Sigmoid colon (tissue), 6 donors: ENCODE measurements at regions not wholly inside any gene's neighbourhood (a gene's known extent, or its start where the extent isn't known, plus 50 kb on each side); places are given as distances from the start of the nearest gene placed in this dataset.

Experiments used
- DNase-seq: peaks from one replicate; pipeline ENCODE4 v3.0.0-alpha.2; 2019
- H3K27ac ChIP-seq, 4 donors: fragments of 200-600 bp; sonication (generic); one replicate each; pipeline ENCODE4 v1.5.1; 2016 to 2019; ENCODE audit warnings: mild to moderate bottlenecking in 1 of 4
- H3K27me3 ChIP-seq, 3 donors: fragments of 200-600 bp; sonication (generic); one replicate each; pipeline ENCODE4 v1.5.1; 2019; ENCODE audit warnings: mild to moderate bottlenecking in 1 of 3
- H3K36me3 ChIP-seq, 4 donors: fragments of 200-600 bp; sonication (generic); one replicate each; pipeline ENCODE4 v1.5.1; 2016 to 2019
- H3K4me1 ChIP-seq, 4 donors: fragments of 200-600 bp; sonication (generic); one replicate each; pipeline ENCODE4 v1.5.1; 2017 to 2019
- H3K4me3 ChIP-seq, 4 donors: fragments of 200-600 bp; sonication (generic); one replicate each; pipeline ENCODE4 v1.5.1; 2017 to 2019; ENCODE audit warnings: mild to moderate bottlenecking in 2 of 4, moderate library complexity in 1 of 4
- H3K9me3 ChIP-seq, 4 donors: fragments of 200-600 bp in 3 of 4; sonication (generic) in 3 of 4; one replicate each; pipeline versions ENCODE4 v1.5.1 to v1.6.1; 2013 to 2019
- EP300 ChIP-seq, 4 donors: sonication (generic); formaldehyde crosslinking; IDR thresholded peaks; one replicate each; pipeline ENCODE4 v1.6.1; 2017; ENCODE audit warnings: antibody characterized with exemption in 4 of 4
- POLR2A ChIP-seq, 2 donors: fragments of 450-650 bp; IDR thresholded peaks; one replicate each; pipeline ENCODE4 v1.6.1; 2016; ENCODE audit warnings: antibody characterized with exemption in 2 of 2, mild to moderate bottlenecking in 2 of 2, moderate library complexity in 2 of 2
- POLR2AphosphoS5 ChIP-seq, 4 donors: sonication (generic); formaldehyde crosslinking; IDR thresholded peaks; one replicate each; pipeline ENCODE4 v1.6.1; 2017; ENCODE audit warnings: antibody characterized with exemption in 4 of 4
- WGBS, 2 donors: extraction: QIAGEN DNeasy Blood & Tissue Kit; methylation state at CpG; one replicate each; pipeline ENCODE4 v1.1.7; 2013; 5-methylcytosine and 5-hydroxymethylcytosine counted together
- intact Hi-C: fragments of 100-400 bp; cut with DNase I; formaldehyde crosslinking; loops from one replicate; pipeline ENCODE4 v1.15.1; 2023
- TF ChIP-seq, protein P1 (sequence below), 4 experiments: fragments of 450-650 bp in 3 of 4; fragments of 200-600 bp in 1 of 4; IDR thresholded peaks; one replicate each; pipeline ENCODE4 v1.5.1; 2016 to 2019; ENCODE audit warnings: antibody characterized with exemption in 4 of 4, mild to moderate bottlenecking in 3 of 4, moderate library complexity in 2 of 4
- donor health status: healthy with polysubstance abuse.
- donor health status: healthy.

DNA sequence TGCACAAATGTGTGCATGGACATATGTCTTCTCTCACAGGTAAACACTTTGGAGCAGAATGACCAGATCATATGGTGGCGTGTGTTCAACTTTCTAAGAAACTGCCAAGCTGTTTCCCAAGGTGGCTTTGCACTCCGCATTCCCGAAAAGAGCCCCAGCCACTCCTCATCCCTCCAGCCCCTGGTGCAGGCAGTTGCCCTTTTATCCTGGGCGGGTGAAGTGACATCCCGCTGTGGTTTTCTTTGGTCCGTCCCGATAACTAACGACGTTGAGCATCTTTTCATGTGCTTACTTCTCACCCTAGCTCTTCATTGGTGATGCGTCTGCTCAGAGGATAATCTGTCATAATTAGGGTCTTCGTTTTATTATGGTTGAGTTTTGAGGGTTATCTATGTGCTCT, 612.5 kb downstream of the MATN1 start:
- Histone ChIP-seq H3K27ac (no peak overlapping the region), H3K36me3 (no peaks in the 10 kb centered on the region), H3K27me3 (peaks cover 0 to 73% (median 0%) of the 10 kb centered on the region in 3 donors), H3K4me3 (no peak overlapping the region), H3K4me1 (no peaks in the 10 kb centered on the region), H3K9me3 (no peaks in the 10 kb centered on the region)
- intact Hi-C loops = loop anchor here (2.0 kb wide), 1 partner anchor 874 kb away; the partner anchor contains the start of gene PTPRU
- no peak for DNase-seq
- WGBS, 2 donors = 30 to 56% methylated on average over 11 of the region's 11 CpGs
- TF ChIP-seq POLR2A (IDR thresholded peaks at IDR 0.05) (no peak), POLR2AphosphoS5 (IDR thresholded peaks at IDR 0.05) (no peak), EP300 (IDR thresholded peaks at IDR 0.05) (no peak)
- TF ChIP-seq, protein P1, sequence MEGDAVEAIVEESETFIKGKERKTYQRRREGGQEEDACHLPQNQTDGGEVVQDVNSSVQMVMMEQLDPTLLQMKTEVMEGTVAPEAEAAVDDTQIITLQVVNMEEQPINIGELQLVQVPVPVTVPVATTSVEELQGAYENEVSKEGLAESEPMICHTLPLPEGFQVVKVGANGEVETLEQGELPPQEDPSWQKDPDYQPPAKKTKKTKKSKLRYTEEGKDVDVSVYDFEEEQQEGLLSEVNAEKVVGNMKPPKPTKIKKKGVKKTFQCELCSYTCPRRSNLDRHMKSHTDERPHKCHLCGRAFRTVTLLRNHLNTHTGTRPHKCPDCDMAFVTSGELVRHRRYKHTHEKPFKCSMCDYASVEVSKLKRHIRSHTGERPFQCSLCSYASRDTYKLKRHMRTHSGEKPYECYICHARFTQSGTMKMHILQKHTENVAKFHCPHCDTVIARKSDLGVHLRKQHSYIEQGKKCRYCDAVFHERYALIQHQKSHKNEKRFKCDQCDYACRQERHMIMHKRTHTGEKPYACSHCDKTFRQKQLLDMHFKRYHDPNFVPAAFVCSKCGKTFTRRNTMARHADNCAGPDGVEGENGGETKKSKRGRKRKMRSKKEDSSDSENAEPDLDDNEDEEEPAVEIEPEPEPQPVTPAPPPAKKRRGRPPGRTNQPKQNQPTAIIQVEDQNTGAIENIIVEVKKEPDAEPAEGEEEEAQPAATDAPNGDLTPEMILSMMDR (IDR thresholded peaks at IDR 0.05) = no peak

GRCh38 chr1:30109853-30110252, 613.5 kb downstream of the MATN1 start:
- TF ChIP-seq EP300 (IDR thresholded peaks at IDR 0.05) (no peak), POLR2AphosphoS5 (IDR thresholded peaks at IDR 0.05) (peak in 2 of 4 donors; percentile 14 to 69)
- TF ChIP-seq, protein P1 (IDR thresholded peaks at IDR 0.05) = no peak
- Histone ChIP-seq H3K36me3 (no peaks in the 10 kb centered on the region), H3K27ac (no peak overlapping the region), H3K4me1 (no peaks in the 10 kb centered on the region), H3K4me3 (no peak overlapping the region), H3K9me3 (no peaks in the 10 kb centered on the region), H3K27me3 (peaks cover 0 to 80% (median 3%) of the 10 kb centered on the region in 3 donors)
- DNase-seq = peak; percentile 81
- 24 to 67% methylated on average over 10 of the region's 10 CpGs for WGBS, 2 donors
- intact Hi-C loops = loop anchor here (2.0 kb wide), 1 partner anchor 873 kb away; the partner anchor contains the start of gene PTPRU

DNA sequence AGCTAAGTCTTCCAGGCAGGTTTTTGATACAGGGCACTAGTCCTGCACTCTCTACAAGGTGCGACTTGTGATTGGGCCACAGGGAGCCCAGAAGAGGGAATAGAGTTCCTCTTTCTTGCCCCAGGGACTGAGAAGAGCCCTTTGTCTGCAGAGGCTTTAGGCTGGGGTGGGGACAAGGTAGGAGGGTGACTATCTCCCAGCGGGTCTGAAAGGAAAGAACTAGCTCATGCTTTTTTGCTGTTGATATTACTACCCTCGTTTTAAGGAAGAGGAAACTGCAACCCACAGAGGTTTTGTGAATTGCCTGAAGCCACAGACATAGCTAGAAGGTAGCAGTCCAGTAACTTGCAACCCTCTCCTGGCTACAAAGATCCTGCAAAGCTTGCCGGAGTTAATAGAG, 615.2 kb downstream of the MATN1 start:
- TF ChIP-seq POLR2AphosphoS5 (IDR thresholded peaks at IDR 0.05) (no peak), POLR2A (IDR thresholded peaks at IDR 0.05) (no peak), EP300 (IDR thresholded peaks at IDR 0.05) (no peak)
- TF ChIP-seq, protein P1 (IDR thresholded peaks at IDR 0.05) = no peak
- Histone ChIP-seq H3K9me3 (no peaks in the 10 kb centered on the region), H3K4me1 (no peaks in the 10 kb centered on the region), H3K27ac (no peak overlapping the region), H3K4me3 (no peak overlapping the region), H3K36me3 (no peaks in the 10 kb centered on the region), H3K27me3 (peaks cover 0 to 73% (median 6%) of the 10 kb centered on the region in 3 donors)
- 39 to 55% methylated on average over 4 of the region's 4 CpGs for WGBS, 2 donors
- no peak for DNase-seq
- intact Hi-C loops = no loop called here

- no peak for TF ChIP-seq EP300 (IDR thresholded peaks at IDR 0.05)
- TF ChIP-seq, protein P1 (IDR thresholded peaks at IDR 0.05) = peak in 3 of 4 experiments; percentile 8 to 39 (median 36)
- DNase-seq = no peak
- Histone ChIP-seq H3K9me3 (no peaks in the 10 kb centered on the region), H3K4me1 (no peaks in the 10 kb centered on the region), H3K27me3 (peaks cover 0 to 58% (median 6%) of the 10 kb centered on the region in 3 donors), H3K27ac (no peak overlapping the region), H3K36me3 (no peaks in the 10 kb centered on the region), H3K4me3 (no peak overlapping the region)
- intact Hi-C loops = no loop called here
- WGBS, 2 donors = 29 to 33% methylated on average over 8 of the region's 8 CpGs
Observed at GRCh38 chr1:30106125-30106524, 617.3 kb downstream of the MATN1 start.

GRCh38 chr1:30104551-30104950, 618.8 kb downstream of the MATN1 start:
- peaks cover 0 to 44% (median 6%) of the 10 kb centered on the region in 3 donors for H3K27me3 ChIP-seq
- intact Hi-C loops = no loop called here
- no peak overlapping the region for H3K27ac ChIP-seq
- no peak overlapping the region for H3K4me3 ChIP-seq
- no peak for DNase-seq
- TF ChIP-seq, protein P1 (IDR thresholded peaks at IDR 0.05) = no peak
- TF ChIP-seq EP300 (IDR thresholded peaks at IDR 0.05) (no peak), POLR2AphosphoS5 (IDR thresholded peaks at IDR 0.05) (no peak), POLR2A (IDR thresholded peaks at IDR 0.05) (no peak)
- no peaks in the 10 kb centered on the region for H3K36me3 ChIP-seq
- no peaks in the 10 kb centered on the region for H3K9me3 ChIP-seq
- no peaks in the 10 kb centered on the region for H3K4me1 ChIP-seq
- WGBS, 2 donors = 83 to 86% methylated on average over 4 of the region's 4 CpGs
